ENCODE measurements at regions not wholly inside any gene's neighbourhood (a gene's known extent, or its start where the extent isn't known, plus 50 kb on each side); places are given as distances from the start of the nearest gene placed in this dataset.
"Not testable (repeated sequence)": the region's sequence is repeated elsewhere in the genome, so short reads cannot be mapped to it uniquely, and the experiment has no call there.

DNA sequence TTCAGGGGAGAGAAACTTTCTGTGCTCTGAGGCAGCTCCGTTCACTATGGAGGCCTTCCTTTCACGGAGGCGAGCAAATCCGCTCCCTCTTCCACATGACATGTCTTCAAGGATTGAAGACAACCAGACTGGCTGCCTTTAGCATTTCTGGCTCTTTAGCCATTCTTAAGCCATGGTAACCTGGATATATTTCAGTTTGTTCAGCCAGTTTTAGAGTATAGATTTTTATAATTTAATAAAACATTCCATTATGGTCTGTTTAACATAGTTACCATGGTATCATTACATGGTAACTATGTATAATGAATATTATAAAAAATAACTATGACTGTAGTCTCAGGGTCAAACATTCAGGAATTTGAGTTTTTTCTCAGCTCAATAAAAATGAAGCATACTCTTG, 54.2 kb upstream of the NFIA start:
- no peaks in the 10 kb centered on the region for H3K9me3 ChIP-seq (ENCODE audit: control insufficient read depth, low read depth, low read length)
- no peaks in the 10 kb centered on the region for H3K79me2 ChIP-seq (ENCODE audit: control insufficient read depth, insufficient read depth, low read length)
- H3K4me2 ChIP-seq (ENCODE audit: control insufficient read depth, extremely low read depth, insufficient read depth, low read depth, low read length): no peak overlapping the region
- DNase-seq (ENCODE audit: low read depth, low spot score) (no peak), FAIRE-seq (no peak)
- no peaks in the 10 kb centered on the region for H3K4me1 ChIP-seq (ENCODE audit: control insufficient read depth, extremely low read depth, insufficient read depth, low read length)
- no peak overlapping the region for H3K27ac ChIP-seq (ENCODE audit: control insufficient read depth, insufficient read depth, low read length)
- H3K36me3 ChIP-seq (ENCODE audit: control insufficient read depth in 2 of 2, extremely low read depth in 1 of 2, insufficient read depth in 2 of 2, low read length in 2 of 2): no peaks in the 10 kb centered on the region
- no peak overlapping the region for H3K9ac ChIP-seq (ENCODE audit: control insufficient read depth, extremely low read depth, insufficient read depth, low read length)
- no peak overlapping the region for H2AFZ ChIP-seq (ENCODE audit: control insufficient read depth, low read length)
- dilution Hi-C loops (cut with MboI; ENCODE audit: extremely low pct_ligation_motif_present, low sequenced_read_pairs): no loop called here
- TF ChIP-seq EZH2 (IDR thresholded peaks at IDR 0.05; ENCODE audit: low read length): no peak
- TF ChIP-seq, protein P1, sequence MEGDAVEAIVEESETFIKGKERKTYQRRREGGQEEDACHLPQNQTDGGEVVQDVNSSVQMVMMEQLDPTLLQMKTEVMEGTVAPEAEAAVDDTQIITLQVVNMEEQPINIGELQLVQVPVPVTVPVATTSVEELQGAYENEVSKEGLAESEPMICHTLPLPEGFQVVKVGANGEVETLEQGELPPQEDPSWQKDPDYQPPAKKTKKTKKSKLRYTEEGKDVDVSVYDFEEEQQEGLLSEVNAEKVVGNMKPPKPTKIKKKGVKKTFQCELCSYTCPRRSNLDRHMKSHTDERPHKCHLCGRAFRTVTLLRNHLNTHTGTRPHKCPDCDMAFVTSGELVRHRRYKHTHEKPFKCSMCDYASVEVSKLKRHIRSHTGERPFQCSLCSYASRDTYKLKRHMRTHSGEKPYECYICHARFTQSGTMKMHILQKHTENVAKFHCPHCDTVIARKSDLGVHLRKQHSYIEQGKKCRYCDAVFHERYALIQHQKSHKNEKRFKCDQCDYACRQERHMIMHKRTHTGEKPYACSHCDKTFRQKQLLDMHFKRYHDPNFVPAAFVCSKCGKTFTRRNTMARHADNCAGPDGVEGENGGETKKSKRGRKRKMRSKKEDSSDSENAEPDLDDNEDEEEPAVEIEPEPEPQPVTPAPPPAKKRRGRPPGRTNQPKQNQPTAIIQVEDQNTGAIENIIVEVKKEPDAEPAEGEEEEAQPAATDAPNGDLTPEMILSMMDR (optimal IDR thresholded peaks at IDR 0.05 in 1 of 3, IDR thresholded peaks at IDR 0.05 in 1 of 3, conservative IDR thresholded peaks at IDR 0.05 in 1 of 3; ENCODE audit: extremely low read depth in 1 of 3, insufficient read depth in 2 of 3, low read length in 3 of 3): no peak
- H3K4me3 ChIP-seq (ENCODE audit: control insufficient read depth in 2 of 3, extremely low read depth in 1 of 3, insufficient read depth in 2 of 3, low read depth in 1 of 3, low read length in 3 of 3): no peak overlapping the region
- H3K27me3 ChIP-seq (ENCODE audit: control insufficient read depth, extremely low read depth, insufficient read depth, low read length): no peaks in the 10 kb centered on the region
- H4K20me1 ChIP-seq (ENCODE audit: control insufficient read depth, extremely low read depth, insufficient read depth, low read length): no peaks in the 10 kb centered on the region
- no peaks in the 10 kb centered on the region for H3K9me1 ChIP-seq (ENCODE audit: control insufficient read depth, extremely low read depth, insufficient read depth, low read length)

DNA sequence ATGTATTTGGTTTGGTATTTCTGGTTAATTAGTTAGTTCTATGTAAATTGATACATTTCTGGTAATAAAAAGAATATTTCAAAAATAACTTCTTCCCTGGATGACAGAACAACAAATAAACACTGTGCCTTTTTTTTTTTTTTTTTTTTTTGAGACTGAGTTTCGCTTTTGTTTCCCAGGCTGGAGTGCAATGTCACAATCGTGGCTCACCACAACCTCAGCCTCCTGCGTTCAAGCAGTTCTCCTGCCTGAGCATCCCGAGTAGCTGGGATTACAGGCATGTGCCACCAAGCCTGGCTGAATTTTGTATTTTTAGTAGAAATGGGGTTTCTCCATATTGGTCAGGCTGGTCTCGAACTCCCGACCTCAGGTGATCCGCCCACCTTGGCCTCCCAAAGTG, 64.3 kb upstream of the NFIA start:
- H3K9me3 ChIP-seq (ENCODE audit: control insufficient read depth, low read depth, low read length); dilution Hi-C loops (cut with MboI; ENCODE audit: extremely low pct_ligation_motif_present, low sequenced_read_pairs): not testable (repeated sequence)

GRCh38 chr1:61017651-61018050, 64.7 kb upstream of the NFIA start:
- Histone ChIP-seq H3K4me3 (ENCODE audit: control insufficient read depth in 2 of 3, extremely low read depth in 1 of 3, insufficient read depth in 2 of 3, low read depth in 1 of 3, low read length in 3 of 3) (no peak overlapping the region), H3K4me1 (ENCODE audit: control insufficient read depth, extremely low read depth, insufficient read depth, low read length) (no peaks in the 10 kb centered on the region), H3K27ac (ENCODE audit: control insufficient read depth, insufficient read depth, low read length) (no peak overlapping the region), H3K4me2 (ENCODE audit: control insufficient read depth, extremely low read depth, insufficient read depth, low read depth, low read length) (no peak overlapping the region), H2AFZ (ENCODE audit: control insufficient read depth, low read length) (no peak overlapping the region), H3K79me2 (ENCODE audit: control insufficient read depth, insufficient read depth, low read length) (no peaks in the 10 kb centered on the region), H3K36me3 (ENCODE audit: control insufficient read depth in 2 of 2, extremely low read depth in 1 of 2, insufficient read depth in 2 of 2, low read length in 2 of 2) (no peaks in the 10 kb centered on the region), H3K9me3 (ENCODE audit: control insufficient read depth, low read depth, low read length) (no peaks in the 10 kb centered on the region), H3K9me1 (ENCODE audit: control insufficient read depth, extremely low read depth, insufficient read depth, low read length) (no peaks in the 10 kb centered on the region), H3K27me3 (ENCODE audit: control insufficient read depth, extremely low read depth, insufficient read depth, low read length) (peaks cover 15% of the 10 kb centered on the region), H4K20me1 (ENCODE audit: control insufficient read depth, extremely low read depth, insufficient read depth, low read length) (no peaks in the 10 kb centered on the region), H3K9ac (ENCODE audit: control insufficient read depth, extremely low read depth, insufficient read depth, low read length) (no peak overlapping the region)
- TF ChIP-seq, protein P1 (optimal IDR thresholded peaks at IDR 0.05 in 1 of 3, IDR thresholded peaks at IDR 0.05 in 1 of 3, conservative IDR thresholded peaks at IDR 0.05 in 1 of 3; ENCODE audit: extremely low read depth in 1 of 3, insufficient read depth in 2 of 3, low read length in 3 of 3): no peak
- no peak for TF ChIP-seq EZH2 (IDR thresholded peaks at IDR 0.05; ENCODE audit: low read length)
- no peak for DNase-seq (ENCODE audit: low read depth, low spot score)
- dilution Hi-C loops (cut with MboI; ENCODE audit: extremely low pct_ligation_motif_present, low sequenced_read_pairs): no loop called here
- FAIRE-seq: no peak

More for the DNA sequence above, 64.3 kb upstream of the NFIA start:
- not testable (repeated sequence) for H3K9ac ChIP-seq (ENCODE audit: control insufficient read depth, extremely low read depth, insufficient read depth, low read length); H2AFZ ChIP-seq (ENCODE audit: control insufficient read depth, low read length); H3K4me2 ChIP-seq (ENCODE audit: control insufficient read depth, extremely low read depth, insufficient read depth, low read depth, low read length); H3K4me3 ChIP-seq (ENCODE audit: control insufficient read depth in 2 of 3, extremely low read depth in 1 of 3, insufficient read depth in 2 of 3, low read depth in 1 of 3, low read length in 3 of 3); H3K4me1 ChIP-seq (ENCODE audit: control insufficient read depth, extremely low read depth, insufficient read depth, low read length); H3K9me1 ChIP-seq (ENCODE audit: control insufficient read depth, extremely low read depth, insufficient read depth, low read length); H3K27ac ChIP-seq (ENCODE audit: control insufficient read depth, insufficient read depth, low read length); H3K36me3 ChIP-seq (ENCODE audit: control insufficient read depth in 2 of 2, extremely low read depth in 1 of 2, insufficient read depth in 2 of 2, low read length in 2 of 2); H4K20me1 ChIP-seq (ENCODE audit: control insufficient read depth, extremely low read depth, insufficient read depth, low read length); DNase-seq (ENCODE audit: low read depth, low spot score); H3K79me2 ChIP-seq (ENCODE audit: control insufficient read depth, insufficient read depth, low read length); FAIRE-seq
- peaks cover 15% of the 10 kb centered on the region for H3K27me3 ChIP-seq (ENCODE audit: control insufficient read depth, extremely low read depth, insufficient read depth, low read length)

All from keratinocyte (primary cell).